ENCODE measurements at regions not wholly inside any gene's neighbourhood (a gene's known extent, or its start where the extent isn't known, plus 50 kb on each side); places are given as distances from the start of the nearest gene placed in this dataset.
"Not testable (repeated sequence)": the region's sequence is repeated elsewhere in the genome, so short reads cannot be mapped to it uniquely, and the experiment has no call there.

- no peak for DNase-seq
These were observed 220.5 kb upstream of the B3GALT2 start for GRCh38 chr1:193406901-193407300.

GRCh38 chr1:193404236-193404635 lies 217.8 kb upstream of the B3GALT2 start:
- DNase-seq: no peak

- DNase-seq: no peak
These were observed 216.6 kb upstream of the B3GALT2 start for GRCh38 chr1:193402977-193403376.

- DNase-seq: no peak
These were observed 215.6 kb upstream of the B3GALT2 start for GRCh38 chr1:193402037-193402436.

- DNase-seq: no peak
These were observed 207.9 kb upstream of the B3GALT2 start for GRCh38 chr1:193394336-193394735.

GRCh38 chr1:193392686-193393085 lies 206.3 kb upstream of the B3GALT2 start:
- DNase-seq: no peak

- DNase-seq: no peak
These were observed 202.3 kb upstream of the B3GALT2 start for GRCh38 chr1:193388683-193389082.

- DNase-seq: no peak
These were observed 201.8 kb upstream of the B3GALT2 start for GRCh38 chr1:193388165-193388564.

- DNase-seq: no peak
These were observed 201.0 kb upstream of the B3GALT2 start for GRCh38 chr1:193387406-193387805.

- DNase-seq: not testable (repeated sequence)
These were observed 192.0 kb upstream of the B3GALT2 start for GRCh38 chr1:193378451-193378850.

- DNase-seq: no peak
These were observed 191.1 kb upstream of the B3GALT2 start for GRCh38 chr1:193377472-193377871.

GRCh38 chr1:193372553-193372952 lies 186.1 kb upstream of the B3GALT2 start:
- DNase-seq: no peak

GRCh38 chr1:193368302-193368701 lies 181.9 kb upstream of the B3GALT2 start:
- DNase-seq: no peak

GRCh38 chr1:193367863-193368262 lies 181.4 kb upstream of the B3GALT2 start:
- DNase-seq: no peak

GRCh38 chr1:193366764-193367507 lies 180.5 kb upstream of the B3GALT2 start:
- no peak for DNase-seq

GRCh38 chr1:193365966-193366365 lies 179.6 kb upstream of the B3GALT2 start:
- DNase-seq: no peak

- DNase-seq: no peak
These were observed 173.2 kb upstream of the B3GALT2 start for GRCh38 chr1:193359631-193360030.

- no peak for DNase-seq
These were observed 172.0 kb upstream of the B3GALT2 start for GRCh38 chr1:193358419-193358818.

- no peak for DNase-seq
These were observed 169.8 kb upstream of the B3GALT2 start for GRCh38 chr1:193356249-193356648.

- no peak for DNase-seq
These were observed 169.2 kb upstream of the B3GALT2 start for GRCh38 chr1:193355626-193356025.

- DNase-seq: peak; percentile 5
These were observed 168.8 kb upstream of the B3GALT2 start for GRCh38 chr1:193355178-193355577.

- DNase-seq: no peak
These were observed 162.5 kb upstream of the B3GALT2 start for GRCh38 chr1:193348769-193349535.

- DNase-seq: no peak
These were observed 161.8 kb upstream of the B3GALT2 start for GRCh38 chr1:193348091-193348768.

- no peak for DNase-seq
These were observed 159.7 kb upstream of the B3GALT2 start for GRCh38 chr1:193346085-193346484.
